GM12878 (cell line): ENCODE measurements at regions not wholly inside any gene's neighbourhood (a gene's known extent, or its start where the extent isn't known, plus 50 kb on each side); places are given as distances from the start of the nearest gene placed in this dataset.

Experiments used
- ATAC-seq: fragments of 200-7000 bp; cut with Tn5 transposase; 3 replicates; pipeline ENCODE4 v1.9.1; 2020; ENCODE audit warnings: mild to moderate bottlenecking, moderate library complexity
- BruUV-seq: library from RNA; stranded (reverse); fragments of 400-500 nt; replicated peaks from 2 replicates; lab custom pipeline; 2021; lab: Mats Ljungman, UMichigan
- CTCF ChIA-PET: fragments of 300-600 bp; sonication (Branson Sonifier 250); formaldehyde crosslinking; extraction: SDS; loops from one replicate; lab custom pipeline; 2021; ENCODE audit warnings: inconsistent platforms; lab: Yijun Ruan, JAX
- POLR2A ChIA-PET: fragments of 350-600 bp; formaldehyde crosslinking; extraction: SDS; loops from one replicate; lab custom pipeline; 2021; ENCODE audit warnings: inconsistent platforms; lab: Charles Lee
- RAD21 ChIA-PET: fragments of 300-600 bp; sonication (Branson Sonifier 250); formaldehyde crosslinking; loops from one replicate; lab custom pipeline; 2023; ENCODE audit warnings: antibody characterized with exemption; ENCODE audit not compliant: unreplicated experiment; lab: Charles Lee
- SMC1A ChIA-PET: fragments of 300-600 bp; sonication (Branson Sonifier 250); formaldehyde crosslinking; loops from one replicate; lab custom pipeline; 2023; ENCODE audit not compliant: unreplicated experiment, uncharacterized antibody; lab: Charles Lee
- DNase-seq: peaks from one replicate; pipeline ENCODE4 v3.0.0-alpha.2; 2011; ENCODE audit warnings: low read depth, low spot score
- FAIRE-seq: peaks from 3 replicates; lab custom pipeline; 2011; peaks lifted over from hg19 to GRCh38; lab: Jason Lieb, UNC
- H2AFZ ChIP-seq: 2 replicates; pipeline ENCODE4 v1.6.0; 2011; ENCODE audit warnings: low read depth, low read length, control low read depth; ENCODE audit not compliant: control insufficient read depth
- H3K27ac ChIP-seq: 2 replicates; pipeline ENCODE4 v1.5.1; 2011; ENCODE audit warnings: control low read depth; ENCODE audit not compliant: control insufficient read depth, insufficient read depth
- H3K27me3 ChIP-seq, 2 experiments: replicated peaks in 1 of 2; 2 replicates each; pipeline versions ENCODE4 v1.6.0 to v1.6.1; 2011; ENCODE audit warnings: low read length in 1 of 2; ENCODE audit not compliant: control insufficient read depth in 2 of 2, insufficient read depth in 2 of 2
- H3K36me3 ChIP-seq, 2 experiments: 2 replicates each; pipeline ENCODE4 v1.5.1; 2011; ENCODE audit warnings: low read length in 1 of 2; ENCODE audit not compliant: control insufficient read depth in 2 of 2, insufficient read depth in 2 of 2
- H3K4me1 ChIP-seq: 2 replicates; pipeline ENCODE4 v1.6.1; 2011; ENCODE audit warnings: mild to moderate bottlenecking, low read length, moderate library complexity, mixed read lengths; ENCODE audit not compliant: control insufficient read depth, insufficient read depth
- H3K4me2 ChIP-seq: 2 replicates; pipeline ENCODE4 v1.6.0; 2011; ENCODE audit warnings: control low read depth; ENCODE audit not compliant: control insufficient read depth, insufficient read depth
- H3K4me3 ChIP-seq: fragments of 200-600 bp; sonication (generic); 2 replicates; pipeline ENCODE4 v1.5.1; 2016
- H3K79me2 ChIP-seq: 2 replicates; pipeline ENCODE4 v1.6.0; 2011; ENCODE audit warnings: low read length; ENCODE audit not compliant: control insufficient read depth, insufficient read depth
- H3K9ac ChIP-seq: 2 replicates; pipeline ENCODE4 v1.8.0; 2011; ENCODE audit warnings: low read length, control low read depth, mixed read lengths; ENCODE audit not compliant: control insufficient read depth, insufficient read depth
- H3K9me3 ChIP-seq: replicated peaks from 3 replicates; pipeline ENCODE4 v1.5.1; 2011; ENCODE audit warnings: mild to moderate bottlenecking, low read length; ENCODE audit not compliant: control insufficient read depth, insufficient read depth
- H4K20me1 ChIP-seq: 2 replicates; pipeline ENCODE4 v1.6.0; 2011; ENCODE audit not compliant: control insufficient read depth, insufficient read depth
- ASH2L ChIP-seq: fragments of 300-600, 200-600 bp; sonication (generic); IDR thresholded peaks from 2 replicates; pipeline ENCODE4 v1.6.1; 2017; ENCODE audit warnings: low read depth, mild to moderate bottlenecking, borderline replicate concordance
- ATF2 ChIP-seq: IDR thresholded peaks from 2 replicates; pipeline ENCODE4 v1.6.1; 2012; ENCODE audit warnings: low read length, inconsistent platforms
- CEBPB ChIP-seq, 2 experiments: fragments of 150-350 bp in 1 of 2; IDR thresholded peaks; 2 replicates each; pipeline ENCODE4 v1.6.1; 2012 to 2014; ENCODE audit warnings: low read depth in 2 of 2, low read length in 2 of 2, borderline replicate concordance in 1 of 2, inconsistent platforms in 1 of 2
- CREB1 ChIP-seq: IDR thresholded peaks from 2 replicates; pipeline ENCODE4 v1.6.1; 2012; ENCODE audit warnings: low read depth, mild to moderate bottlenecking, inconsistent platforms
- CREM ChIP-seq: IDR thresholded peaks from 2 replicates; pipeline ENCODE4 v1.6.1; 2014; ENCODE audit warnings: antibody characterized with exemption, low read depth
- CTCF ChIP-seq, 3 experiments: IDR thresholded peaks in 2 of 3; conservative IDR thresholded peaks in 1 of 3; 2 replicates each; pipeline ENCODE4 v1.5.1; 2011; ENCODE audit warnings: low read depth in 3 of 3, low read length in 3 of 3, mild to moderate bottlenecking in 3 of 3, control low read depth in 2 of 3, moderate library complexity in 2 of 3, inconsistent platforms in 1 of 3, mixed read lengths in 1 of 3; ENCODE audit not compliant: control insufficient read depth in 2 of 3, insufficient read depth in 1 of 3; ENCODE audit errors: extremely low read depth in 1 of 3
- E2F8 ChIP-seq: fragments of 450-650 bp; IDR thresholded peaks from 2 replicates; pipeline ENCODE4 v1.6.1; 2018; ENCODE audit warnings: mild to moderate bottlenecking, low read depth, moderate library complexity; ENCODE audit not compliant: partially characterized antibody
- ETV6 ChIP-seq, 2 experiments: fragments of 450-650 bp in 1 of 2; IDR thresholded peaks in 1 of 2; conservative IDR thresholded peaks in 1 of 2; 2 replicates each; pipeline ENCODE4 v1.6.1; 2014; ENCODE audit warnings: antibody characterized with exemption in 1 of 2, borderline replicate concordance in 1 of 2, low read depth in 1 of 2, mild to moderate bottlenecking in 1 of 2, moderate library complexity in 1 of 2
- FOXK2 ChIP-seq: fragments of 450-650 bp; IDR thresholded peaks from 2 replicates; pipeline ENCODE4 v1.6.1; 2017; ENCODE audit warnings: mild to moderate bottlenecking, moderate library complexity
- FOXM1 ChIP-seq: IDR thresholded peaks from 2 replicates; pipeline ENCODE4 v1.6.1; 2012; ENCODE audit warnings: low read depth, mild to moderate bottlenecking, inconsistent platforms, low read length, moderate library complexity
- GABPA ChIP-seq: IDR thresholded peaks from 2 replicates; pipeline ENCODE4 v1.6.1; 2014; ENCODE audit warnings: antibody characterized with exemption, low read depth, mild to moderate bottlenecking, inconsistent platforms
- IKZF1 ChIP-seq: fragments of 450-650 bp; conservative IDR thresholded peaks from 2 replicates; pipeline ENCODE4 v1.6.1; 2017; ENCODE audit warnings: antibody characterized with exemption, mild to moderate bottlenecking
- NFIC ChIP-seq: IDR thresholded peaks from 2 replicates; pipeline ENCODE4 v1.6.1; 2012; ENCODE audit warnings: low read depth, mild to moderate bottlenecking, inconsistent platforms, low read length, moderate library complexity
- STAT3 ChIP-seq: IDR thresholded peaks from 2 replicates; pipeline ENCODE4 v1.6.1; 2011; ENCODE audit warnings: low read depth, low read length, improper control_type of control experiment
- YY1 ChIP-seq: IDR thresholded peaks from 2 replicates; pipeline ENCODE4 v1.6.1; 2011; ENCODE audit warnings: low read depth, mild to moderate bottlenecking, low read length
- WGBS: methylation state at CpG from one replicate; pipeline ENCODE4 v1.1.6; 2016; ENCODE audit warnings: low lambda C conversion rate; ENCODE audit not compliant: insufficient replicate concordance, insufficient coverage; ENCODE audit errors: missing lambda C conversion rate; 5-methylcytosine and 5-hydroxymethylcytosine counted together
- in situ Hi-C: fragments of 300-500 bp; cut with MboI; formaldehyde crosslinking; loops from 9 replicates; pipeline ENCODE4 v1.14.3; 2018; ENCODE audit warnings: mixed read lengths
- intact Hi-C: fragments of 100-400 bp; cut with micrococcal nuclease; formaldehyde crosslinking; loops from one replicate; pipeline ENCODE4 v1.14.2; 2022; ENCODE audit not compliant: unreplicated experiment

DNA sequence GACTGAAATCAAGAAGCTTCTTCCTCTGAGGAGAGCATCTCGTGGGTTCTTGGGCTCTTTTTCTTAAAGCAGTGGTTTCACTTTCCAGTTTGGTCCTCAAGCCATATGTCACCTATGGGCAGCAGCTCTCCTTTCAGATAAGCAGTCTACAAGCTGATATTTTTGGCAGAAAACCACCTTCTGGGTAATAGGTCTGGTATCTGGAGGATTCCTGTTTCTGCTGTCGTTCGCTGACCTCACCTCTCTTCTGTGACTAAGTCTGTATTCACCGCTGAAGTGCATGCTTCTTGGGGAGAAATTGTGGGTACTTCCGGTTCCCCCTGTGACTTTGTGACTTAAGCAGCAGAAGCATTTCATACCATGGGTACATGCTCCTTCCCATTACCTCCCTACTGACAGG lies 193.6 kb downstream of the EDN1 start (continued):
- 0 out of 2 replicates have a peak, but pooled peaks have one; percentile 41 for TF ChIP-seq ASH2L
- TF ChIP-seq CREB1, result peak; percentile 82
- peak in 1 of 2 experiments; percentile 50; a peak in 1 of 4 replicates for TF ChIP-seq ETV6 (conservative IDR thresholded peaks at IDR 0.05 in 1 of 2, IDR thresholded peaks at IDR 0.05 in 1 of 2; ENCODE audit: borderline replicate concordance in 1 of 2, low read depth in 1 of 2)
- TF ChIP-seq FOXM1, result peak; percentile 59; the same call in 1 of the 2 replicates
- TF ChIP-seq CEBPB (IDR thresholded peaks at IDR 0.05; ENCODE audit: borderline replicate concordance in 1 of 2, low read depth in 2 of 2, low read length in 2 of 2), result no peak
- peak; percentile 39; the same call in 1 of the 2 replicates for TF ChIP-seq GABPA
- 0 out of 2 replicates have a peak, but pooled peaks have one; percentile 43 for TF ChIP-seq ATF2
- TF ChIP-seq NFIC, result peak; percentile 41; the same call in 1 of the 2 replicates
- peak; percentile 41; the same call in 1 of the 2 replicates for TF ChIP-seq CREM

- Histone ChIP-seq H3K4me1 (peaks cover 7% of the 10 kb centered on the region; the same call in 1 of the 2 replicates), H3K9ac (no peak overlapping the region), H4K20me1 (no peaks in the 10 kb centered on the region), H3K4me3 (no peak overlapping the region), H3K27me3 (no peaks in the 10 kb centered on the region), H2AFZ (no peak overlapping the region), H3K4me2 (no peak overlapping the region), H3K27ac (no peak overlapping the region), H3K79me2 (no peaks in the 10 kb centered on the region), H3K36me3 (no peaks in the 10 kb centered on the region), H3K9me3 (no peaks in the 10 kb centered on the region)
- ATAC-seq (no peak), FAIRE-seq (no peak), DNase-seq (no peak)
- no TSS peak for BruUV-seq
- ChIA-PET SMC1A (interaction anchor here (0.5 to 7.6 kb wide), 18 partner anchors 9 to 392 kb away, joined by 3 to 66 read pairs (median 11); partner anchors contain the start of gene EDN1), CTCF (interaction anchor here (0.8 to 4.0 kb wide), 9 partner anchors 20 to 829 kb away, joined by 3 to 54 read pairs (median 25); partner anchors contain the start of gene EDN1), RAD21 (interaction anchor here (0.6 to 3.9 kb wide), 7 partner anchors 12 to 1002 kb away, joined by 3 to 60 read pairs (median 5); partner anchors contain the start of gene EDN1), POLR2A (interaction anchor here (0.6 kb wide), 1 partner anchor 8 kb away, joined by 3 read pairs; no protein-coding TSS in a partner anchor)
- in situ Hi-C loops, result no loop called here
- 93% methylated on average over 3 of the region's 3 CpGs for WGBS
- intact Hi-C loops, result loop anchor here (5.0 kb wide), 2 partner anchors 127 to 192 kb away; partner anchors contain the start of gene EDN1
- TF ChIP-seq E2F8 (no peak), FOXK2 (no peak), IKZF1 (no peak), CTCF (IDR thresholded peaks at IDR 0.05 in 2 of 3, conservative IDR thresholded peaks at IDR 0.05 in 1 of 3; ENCODE audit: control insufficient read depth in 2 of 3, extremely low read depth in 1 of 3, insufficient read depth in 1 of 3, low read depth in 3 of 3, low read length in 3 of 3) (no peak), STAT3 (no peak), YY1 (no peak)
These were observed 194.4 kb downstream of the EDN1 start for GRCh38 chr6:12484519-12484918.
